GDM1 (cell line): ENCODE measurements at regions not wholly inside any gene's neighbourhood (a gene's known extent, or its start where the extent isn't known, plus 50 kb on each side); places are given as distances from the start of the nearest gene placed in this dataset.

Experiments
- DNase-seq: peaks from one replicate; lab custom pipeline; 2025; lab: John Stamatoyannopoulos, UW

DNA sequence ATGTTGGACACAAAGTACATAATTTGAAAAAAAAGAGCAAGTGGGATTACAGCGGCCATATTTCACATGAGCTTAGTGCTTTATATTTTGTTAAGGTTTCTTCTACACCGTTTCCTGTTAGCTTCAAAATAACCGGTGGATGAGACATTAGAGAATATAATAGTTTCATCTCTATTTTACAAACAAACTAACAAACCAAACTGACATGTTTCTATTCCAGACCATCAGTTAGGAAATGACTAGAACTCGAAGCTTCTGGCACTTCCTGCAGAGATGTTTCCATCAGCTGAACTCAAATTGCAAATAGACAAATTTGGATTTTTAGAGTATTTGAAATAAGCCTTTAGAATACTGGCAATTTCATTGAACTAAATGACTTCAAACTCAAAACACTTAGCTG is 86.5 kb downstream of the MTRR start:
- no peak for DNase-seq

DNA sequence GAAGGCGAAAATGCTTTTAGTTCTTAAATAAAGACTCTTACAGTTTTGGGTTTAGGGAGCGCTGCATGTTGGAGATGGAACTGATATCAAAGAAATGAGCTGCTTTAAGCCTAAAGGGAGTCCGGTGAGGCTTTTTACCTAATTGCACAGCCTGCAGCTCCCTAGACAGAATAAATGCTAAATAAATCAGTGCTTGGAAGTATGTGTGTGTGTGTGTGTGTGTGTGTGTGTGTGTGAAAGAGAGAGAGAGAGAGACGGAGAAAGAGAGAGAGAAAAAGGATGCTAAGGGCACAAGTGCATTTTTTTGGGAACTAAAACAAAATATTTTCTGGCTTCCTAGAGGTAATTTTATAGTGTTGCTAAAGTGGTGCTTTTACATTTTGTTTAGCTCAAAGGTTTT is 88.4 kb downstream of the MTRR start:
- no peak for DNase-seq

- no peak for DNase-seq
Measured at GRCh38 chr5:7960142-7960541, 91.2 kb downstream of the MTRR start.

- no peak for DNase-seq
Measured at GRCh38 chr5:7961540-7961939, 92.6 kb downstream of the MTRR start.

GRCh38 chr5:7970816-7971215 is 101.9 kb downstream of the MTRR start:
- no peak for DNase-seq

DNA sequence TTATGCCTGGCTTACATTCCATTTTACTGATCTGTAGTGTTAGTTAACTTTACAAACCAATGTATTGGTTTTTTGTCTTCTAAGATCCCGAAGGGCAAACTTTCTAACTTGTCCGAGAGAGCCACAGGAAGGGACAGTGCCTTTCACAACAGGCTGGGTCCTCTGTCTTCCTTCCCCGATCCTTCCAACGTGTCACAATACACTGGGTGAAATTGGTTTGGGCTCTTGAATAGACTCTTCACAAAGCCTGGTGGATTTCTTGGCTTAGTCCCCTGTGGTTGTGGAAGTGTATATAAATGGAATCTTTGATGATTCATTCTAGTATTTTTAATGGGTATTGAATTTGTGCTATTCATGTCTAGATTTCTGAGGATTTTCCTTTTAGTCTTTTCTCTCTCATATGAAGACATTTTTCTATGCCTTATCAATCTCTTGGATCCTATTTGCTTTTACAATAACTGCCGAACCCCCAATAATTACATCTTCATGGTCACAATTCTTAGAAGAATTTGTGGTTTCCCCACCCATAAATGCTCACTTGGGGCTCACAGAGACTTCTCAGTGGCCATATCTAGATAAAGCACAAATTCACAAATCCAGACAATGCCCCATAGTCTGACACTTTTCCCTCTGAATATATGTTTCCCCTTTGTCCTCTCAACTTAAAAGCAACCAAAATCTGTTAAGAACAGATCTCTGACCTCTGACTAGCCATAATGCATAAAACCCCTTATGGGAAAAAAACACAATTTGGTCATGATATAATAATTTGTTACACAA is 107.7 kb downstream of the MTRR start:
- no peak for DNase-seq

- no peak for DNase-seq
Measured at GRCh38 chr5:7978114-7978513, 109.2 kb downstream of the MTRR start.

DNA sequence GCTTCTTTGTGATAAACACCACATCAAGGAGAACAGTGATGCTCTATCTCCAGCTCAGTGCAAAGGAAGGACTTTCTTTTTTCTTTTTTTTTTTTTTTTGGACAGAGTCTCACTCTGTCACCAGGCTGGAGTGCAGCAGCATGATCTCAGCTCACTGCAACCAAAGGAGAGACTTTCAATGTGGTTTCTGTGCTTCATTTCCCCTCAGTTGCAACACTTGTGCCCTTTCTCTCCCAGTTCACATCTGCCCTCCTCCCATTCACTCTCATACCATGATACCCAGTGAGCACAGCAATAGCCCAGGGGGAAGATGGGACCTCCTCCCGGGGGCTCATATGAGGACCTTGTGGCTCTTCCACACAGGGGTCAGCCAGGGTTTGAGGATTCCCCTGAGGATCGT is 110.0 kb downstream of the MTRR start:
- no peak for DNase-seq

- no peak for DNase-seq
Measured at GRCh38 chr5:7980881-7981280, 111.9 kb downstream of the MTRR start.

DNA sequence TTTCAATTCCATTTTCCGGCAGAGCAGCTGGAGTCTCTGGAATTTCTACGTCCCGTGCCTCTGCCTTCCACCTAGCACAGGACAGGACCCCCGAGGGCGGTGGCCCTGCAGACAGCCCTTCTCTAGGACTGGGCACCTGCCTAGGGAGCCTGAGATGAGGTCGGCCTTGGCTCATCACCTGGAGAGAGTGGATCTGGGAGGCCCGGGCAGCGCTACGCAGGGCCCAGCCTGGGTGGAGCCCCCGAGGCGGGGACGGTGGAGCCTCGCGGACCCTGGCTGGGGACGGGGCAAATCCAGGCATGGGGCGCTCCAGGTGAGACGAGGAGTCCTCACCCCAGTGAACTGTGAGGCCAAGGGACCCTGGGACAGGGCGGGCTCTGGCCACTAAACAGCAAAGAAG is 114.5 kb downstream of the MTRR start:
- no peak for DNase-seq

- DNase-seq = no peak
Measured at GRCh38 chr5:7991125-7991821, 122.3 kb downstream of the MTRR start.

- no peak for DNase-seq
Measured at GRCh38 chr5:7995688-7996294, 126.8 kb downstream of the MTRR start.

GRCh38 chr5:8005416-8005815 is 136.5 kb downstream of the MTRR start:
- no peak for DNase-seq

DNA sequence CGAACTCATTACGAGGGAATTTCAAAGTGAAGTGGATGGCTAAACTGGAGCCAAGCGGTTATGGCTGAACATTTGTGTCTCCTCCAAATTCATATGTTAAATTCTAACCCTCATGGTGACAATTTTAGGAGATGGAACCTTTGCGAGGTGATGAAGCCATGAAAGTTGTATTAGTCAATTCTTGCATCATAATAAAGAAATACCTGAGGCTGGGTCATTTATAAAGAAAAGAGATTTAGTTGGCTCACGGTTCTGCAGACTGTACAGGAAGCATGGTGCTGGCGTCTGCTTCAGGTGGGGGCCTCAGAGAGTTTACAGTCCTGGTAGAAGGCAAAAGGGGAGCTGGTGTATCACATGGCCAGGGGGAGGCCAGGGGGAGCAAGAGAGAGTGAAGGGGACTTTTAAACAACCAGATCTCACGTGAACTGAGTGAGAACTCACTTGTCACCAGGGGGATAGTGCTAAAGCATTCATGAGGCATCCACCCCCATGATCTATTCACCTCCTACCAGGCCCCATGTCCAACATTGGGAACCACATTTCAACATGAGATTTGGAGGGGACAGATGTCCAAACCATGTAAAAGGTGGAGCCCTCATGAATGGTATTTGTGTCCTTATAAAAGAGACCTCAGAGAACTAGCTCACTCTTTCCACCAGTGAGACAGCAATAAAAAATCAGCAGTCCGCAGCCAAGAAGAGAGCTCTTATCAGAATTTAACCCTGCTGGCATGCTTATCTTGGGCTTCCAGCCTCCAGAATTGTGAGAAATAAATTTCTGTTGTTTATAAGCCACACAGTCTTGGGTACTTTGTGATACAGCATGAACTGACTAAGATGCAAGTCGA is 143.4 kb downstream of the MTRR start:
- no peak for DNase-seq

DNA sequence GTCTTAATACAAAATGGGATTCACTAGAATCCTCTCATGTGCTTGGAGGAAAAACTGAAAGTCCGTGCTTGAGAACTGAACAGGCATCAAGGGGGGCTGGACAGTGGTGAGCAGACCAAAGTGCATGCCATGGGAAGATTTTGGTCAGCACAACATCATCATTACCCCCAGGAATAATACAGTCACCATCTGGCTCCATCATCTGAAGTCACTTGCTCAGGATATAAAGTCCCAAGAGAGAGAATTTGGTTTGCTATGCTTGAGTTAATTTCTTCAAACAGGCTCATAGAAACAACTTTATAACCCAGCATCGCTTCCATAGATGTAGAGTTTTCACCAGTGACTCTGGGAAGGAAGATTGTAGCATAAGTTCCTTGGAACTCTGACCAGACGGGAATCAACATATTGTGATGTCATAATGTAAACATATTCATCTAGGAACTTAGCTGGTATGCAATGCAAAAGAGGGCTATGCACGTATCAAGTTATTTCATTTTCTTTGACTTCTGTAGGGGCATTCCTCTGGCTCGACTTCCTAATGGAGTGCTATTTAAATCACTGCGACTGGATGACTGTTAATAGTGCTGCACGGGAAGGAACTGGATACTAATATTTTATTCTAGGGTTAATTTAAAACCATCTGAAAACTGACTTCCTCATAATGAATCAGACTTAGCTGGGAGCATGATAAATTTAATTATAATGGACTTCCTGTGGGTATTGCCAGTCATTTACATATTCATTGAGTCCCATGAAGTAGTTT is 145.2 kb downstream of the MTRR start:
- no peak for DNase-seq

- DNase-seq = peak; percentile 63
Measured at GRCh38 chr5:8019719-8020218, 150.8 kb downstream of the MTRR start.

DNA sequence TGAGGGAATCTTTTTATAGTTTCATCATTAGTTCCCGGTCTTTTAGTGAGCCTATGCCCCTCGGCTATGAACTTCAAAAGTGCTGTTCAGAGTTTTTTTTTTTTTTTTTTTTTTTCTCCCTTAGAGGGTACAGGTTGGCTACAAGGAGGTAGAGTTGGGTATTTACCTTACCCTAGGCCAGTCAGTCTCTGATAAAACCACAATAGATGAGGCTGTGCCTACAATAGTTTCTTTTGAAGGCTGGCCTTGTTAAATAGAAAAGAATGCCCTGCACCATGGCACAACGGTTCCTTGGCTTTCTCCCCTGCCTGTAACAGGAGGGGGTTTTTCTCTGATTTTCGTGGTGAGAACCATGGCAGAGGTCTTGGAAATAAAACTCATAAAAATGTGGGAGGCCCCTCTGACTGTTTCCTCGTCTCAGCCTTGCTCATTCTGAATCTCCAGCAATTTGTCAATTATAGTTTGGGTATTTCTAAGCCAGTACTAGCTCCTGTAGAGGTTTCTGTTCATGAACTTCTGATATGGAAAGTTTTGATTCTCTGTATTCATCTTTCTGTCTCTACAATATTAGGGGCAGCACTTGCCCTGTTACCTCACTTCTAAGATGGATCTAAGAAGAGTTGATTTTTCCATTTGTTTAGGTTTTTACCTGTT is 152.0 kb downstream of the MTRR start:
- no peak for DNase-seq

DNA sequence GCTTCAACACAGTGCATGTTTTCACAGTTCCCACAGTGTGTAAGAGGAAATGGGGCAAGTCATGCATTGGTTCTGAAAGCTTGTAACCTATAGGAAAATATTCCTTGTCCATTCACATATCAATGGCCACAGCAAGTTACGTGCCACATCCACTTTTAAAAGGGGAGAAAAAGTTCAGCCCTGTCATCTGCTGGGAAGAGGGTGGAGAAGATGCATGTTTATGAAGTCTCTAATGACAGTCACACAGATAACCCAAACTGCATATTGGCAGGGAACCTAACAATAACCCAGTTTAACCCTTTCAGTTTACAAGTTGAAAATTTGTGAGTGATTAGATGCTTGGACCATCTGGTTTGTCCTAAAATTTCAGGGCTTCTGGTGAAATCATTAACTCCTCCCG is 159.3 kb downstream of the MTRR start:
- DNase-seq = no peak

GRCh38 chr5:8033261-8033660 is 164.3 kb downstream of the MTRR start:
- no peak for DNase-seq

- DNase-seq = no peak
Measured at GRCh38 chr5:8034852-8035251, 165.9 kb downstream of the MTRR start.

DNA sequence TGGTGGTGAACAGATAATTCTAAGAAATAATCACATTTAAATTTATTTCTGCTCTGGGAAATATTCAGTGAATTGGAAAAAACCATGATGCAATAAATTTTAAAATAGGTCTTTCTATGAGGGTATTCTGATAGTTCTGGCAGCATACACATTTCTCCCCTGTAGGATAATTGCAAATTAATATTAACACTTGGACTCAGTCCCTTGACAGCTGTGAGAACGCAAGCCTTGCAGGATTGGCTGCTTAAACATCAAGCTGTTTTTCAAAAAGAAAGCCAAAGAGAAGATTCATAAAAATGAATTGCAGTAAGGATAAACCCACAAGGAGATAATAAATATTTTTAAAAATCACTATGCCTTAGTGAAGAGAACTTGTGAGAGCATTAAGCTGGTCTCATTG is 180.0 kb downstream of the MTRR start:
- DNase-seq = no peak
